Transverse colon (tissue), 4 donors: ENCODE measurements at regions not wholly inside any gene's neighbourhood (a gene's known extent, or its start where the extent isn't known, plus 50 kb on each side); places are given as distances from the start of the nearest gene placed in this dataset.

Source experiments
- DNase-seq: peaks from one replicate; pipeline ENCODE4 v3.0.0-alpha.2; 2019
- H3K27ac ChIP-seq, 4 donors: fragments of 200-600 bp; sonication (generic); 2 replicates each; pipeline ENCODE4 v1.5.1; 2016 to 2018; ENCODE audit warnings: inconsistent platforms in 4 of 4
- H3K27me3 ChIP-seq: fragments of 200-600 bp; sonication (generic); 2 replicates; pipeline ENCODE4 v1.5.1; 2017; ENCODE audit warnings: inconsistent platforms
- H3K36me3 ChIP-seq, 4 donors: fragments of 200-600 bp; sonication (generic); 2 replicates each; pipeline ENCODE4 v1.5.1; 2017 to 2019; ENCODE audit warnings: inconsistent platforms in 4 of 4
- H3K4me1 ChIP-seq, 4 donors: fragments of 200-600 bp; sonication (generic); 2 replicates each; pipeline ENCODE4 v1.5.1; 2017 to 2020; ENCODE audit warnings: inconsistent platforms in 4 of 4
- H3K4me3 ChIP-seq, 4 donors: fragments of 200-600 bp; sonication (generic); 1 replicate in 1 of 4; 2 replicates in 3 of 4; pipeline versions ENCODE4 v1.5.1 to v1.6.1; 2017 to 2019; ENCODE audit warnings: inconsistent platforms in 4 of 4
- H3K9me3 ChIP-seq, 2 donors: fragments of 200-600 bp; sonication (generic); 2 replicates each; pipeline ENCODE4 v1.5.1; 2017 to 2019; ENCODE audit warnings: inconsistent platforms in 2 of 2
- EP300 ChIP-seq: sonication (generic); formaldehyde crosslinking; IDR thresholded peaks from one replicate; pipeline ENCODE4 v1.6.1; 2017; ENCODE audit warnings: antibody characterized with exemption, low read depth
- POLR2A ChIP-seq: fragments of 450-650 bp; IDR thresholded peaks from one replicate; pipeline ENCODE4 v1.6.1; 2016; ENCODE audit warnings: antibody characterized with exemption, mild to moderate bottlenecking, moderate library complexity
- POLR2AphosphoS5 ChIP-seq, 3 donors: sonication (generic); formaldehyde crosslinking; IDR thresholded peaks; one replicate each; pipeline ENCODE4 v1.6.1; 2016; ENCODE audit warnings: antibody characterized with exemption in 3 of 3
- WGBS, 2 donors: methylation state at CpG; one replicate each; pipeline ENCODE4 v1.1.5; 2018; ENCODE audit warnings: low coverage in 1 of 2; 5-methylcytosine and 5-hydroxymethylcytosine counted together
- in situ Hi-C, 4 donors: fragments of 200-750 bp; cut with MboI; loops; one replicate each; pipeline versions ENCODE4 v1.15.0 to v1.15.1; 2017; ENCODE audit warnings: low sequenced_read_pairs in 3 of 4, low pct_ligation_motif_present in 1 of 4, low pct_unique_long_range_greater_than_20kb in 1 of 4
- intact Hi-C: fragments of 100-400 bp; cut with DNase I; formaldehyde crosslinking; loops from one replicate; pipeline ENCODE4 v1.15.1; 2023; ENCODE audit warnings: low total_unique reads
- TF ChIP-seq, protein P1 (sequence below), 5 experiments: fragments of 200-600 bp in 3 of 5; fragments of 450-650 bp in 2 of 5; sonication (generic) in 3 of 5; IDR thresholded peaks; 1 replicate in 2 of 5; 2 replicates in 3 of 5; pipeline ENCODE4 v1.5.1; 2016 to 2017; ENCODE audit warnings: antibody characterized with exemption in 5 of 5, inconsistent platforms in 3 of 5, mild to moderate bottlenecking in 2 of 5, moderate library complexity in 1 of 5

GRCh38 chr3:168161696-168162095 lies 66.0 kb upstream of the GOLIM4 start:
- Histone ChIP-seq H3K27me3 (no peaks in the 10 kb centered on the region), H3K9me3 (no peaks in the 10 kb centered on the region), H3K27ac (peak overlapping the region in 3 of 4 donors; percentile 12 to 62 (median 52)), H3K4me3 (no peak overlapping the region), H3K4me1 (peaks cover 0 to 5% (median 4%) of the 10 kb centered on the region in 4 donors), H3K36me3 (no peaks in the 10 kb centered on the region)
- intact Hi-C loops = loop anchor here (10.0 kb wide), 1 partner anchor 67 kb away; the partner anchor contains the start of gene GOLIM4
- WGBS, 2 donors = 71 to 72% methylated on average over 4 of the region's 4 CpGs
- no peak for DNase-seq
- TF ChIP-seq POLR2AphosphoS5 (IDR thresholded peaks at IDR 0.05) (peak in 1 of 3 donors; percentile 4), EP300 (no peak)
- in situ Hi-C loops = loop anchor here (5.0 to 25.0 kb wide), 3 partner anchors 109 to 224 kb away; no protein-coding TSS in a partner anchor

- H3K9me3 ChIP-seq = no peaks in the 10 kb centered on the region
- H3K4me1 ChIP-seq = no peaks in the 10 kb centered on the region
- DNase-seq = no peak
- no peak for TF ChIP-seq EP300
- intact Hi-C loops (no loop called here), in situ Hi-C loops (loop anchor here in 2 of 4 donors (25.0 kb wide), 1 partner anchor 221 kb away; no protein-coding TSS in a partner anchor)
- H3K27ac ChIP-seq = no peak overlapping the region
- WGBS, 2 donors = 93 to 97% methylated on average over 2 of the region's 2 CpGs
- no peaks in the 10 kb centered on the region for H3K27me3 ChIP-seq
- no peak overlapping the region for H3K4me3 ChIP-seq
- H3K36me3 ChIP-seq = no peaks in the 10 kb centered on the region
These were observed 62.2 kb upstream of the GOLIM4 start for GRCh38 chr3:168157903-168158302.

- Histone ChIP-seq H3K9me3 (peaks cover 2 to 4% of the 10 kb centered on the region in 2 donors), H3K27me3 (no peaks in the 10 kb centered on the region), H3K4me1 (no peaks in the 10 kb centered on the region), H3K27ac (no peak overlapping the region), H3K4me3 (no peak overlapping the region), H3K36me3 (no peaks in the 10 kb centered on the region)
- DNase-seq = no peak
- in situ Hi-C loops = loop anchor here in 2 of 4 donors (25.0 kb wide), 1 partner anchor 220 kb away; no protein-coding TSS in a partner anchor
- intact Hi-C loops = no loop called here
- 60 to 79% methylated on average over 2 of the region's 2 CpGs for WGBS, 2 donors
- no peak for TF ChIP-seq POLR2A
These were observed 61.5 kb upstream of the GOLIM4 start for GRCh38 chr3:168157099-168157700.

DNA sequence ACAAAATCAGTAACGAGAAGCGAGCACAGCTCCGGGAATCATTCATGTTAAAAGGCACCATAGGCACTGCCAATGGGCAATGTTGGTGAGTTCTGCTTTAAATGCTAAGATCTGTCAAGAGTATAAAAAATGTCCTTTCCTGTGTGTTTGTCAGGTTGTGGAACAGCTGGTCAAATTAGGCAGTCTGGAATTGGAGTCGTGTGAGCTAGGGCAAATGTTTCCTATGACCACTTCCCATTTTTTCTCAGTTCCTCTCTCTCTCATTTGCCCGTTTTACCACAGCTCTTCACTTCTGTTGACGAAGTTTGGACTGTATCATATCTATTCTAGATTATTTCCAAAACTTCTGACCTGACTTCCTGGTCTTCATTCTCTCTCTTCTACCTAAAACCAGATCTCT lies 60.8 kb upstream of the GOLIM4 start:
- in situ Hi-C loops = loop anchor here in 2 of 4 donors (25.0 kb wide), 1 partner anchor 219 kb away; no protein-coding TSS in a partner anchor
- TF ChIP-seq POLR2A (no peak), EP300 (no peak), POLR2AphosphoS5 (IDR thresholded peaks at IDR 0.05) (no peak)
- TF ChIP-seq, protein P1, sequence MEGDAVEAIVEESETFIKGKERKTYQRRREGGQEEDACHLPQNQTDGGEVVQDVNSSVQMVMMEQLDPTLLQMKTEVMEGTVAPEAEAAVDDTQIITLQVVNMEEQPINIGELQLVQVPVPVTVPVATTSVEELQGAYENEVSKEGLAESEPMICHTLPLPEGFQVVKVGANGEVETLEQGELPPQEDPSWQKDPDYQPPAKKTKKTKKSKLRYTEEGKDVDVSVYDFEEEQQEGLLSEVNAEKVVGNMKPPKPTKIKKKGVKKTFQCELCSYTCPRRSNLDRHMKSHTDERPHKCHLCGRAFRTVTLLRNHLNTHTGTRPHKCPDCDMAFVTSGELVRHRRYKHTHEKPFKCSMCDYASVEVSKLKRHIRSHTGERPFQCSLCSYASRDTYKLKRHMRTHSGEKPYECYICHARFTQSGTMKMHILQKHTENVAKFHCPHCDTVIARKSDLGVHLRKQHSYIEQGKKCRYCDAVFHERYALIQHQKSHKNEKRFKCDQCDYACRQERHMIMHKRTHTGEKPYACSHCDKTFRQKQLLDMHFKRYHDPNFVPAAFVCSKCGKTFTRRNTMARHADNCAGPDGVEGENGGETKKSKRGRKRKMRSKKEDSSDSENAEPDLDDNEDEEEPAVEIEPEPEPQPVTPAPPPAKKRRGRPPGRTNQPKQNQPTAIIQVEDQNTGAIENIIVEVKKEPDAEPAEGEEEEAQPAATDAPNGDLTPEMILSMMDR (IDR thresholded peaks at IDR 0.05) = no peak
- intact Hi-C loops = no loop called here
- Histone ChIP-seq H3K4me3 (no peak overlapping the region), H3K4me1 (no peaks in the 10 kb centered on the region), H3K27ac (no peak overlapping the region), H3K27me3 (no peaks in the 10 kb centered on the region), H3K9me3 (peaks cover 6 to 11% of the 10 kb centered on the region in 2 donors), H3K36me3 (no peaks in the 10 kb centered on the region)
- WGBS, 2 donors = 75 to 98% methylated on average over 3 to 6 of the region's 6 CpGs
- DNase-seq = no peak

DNA sequence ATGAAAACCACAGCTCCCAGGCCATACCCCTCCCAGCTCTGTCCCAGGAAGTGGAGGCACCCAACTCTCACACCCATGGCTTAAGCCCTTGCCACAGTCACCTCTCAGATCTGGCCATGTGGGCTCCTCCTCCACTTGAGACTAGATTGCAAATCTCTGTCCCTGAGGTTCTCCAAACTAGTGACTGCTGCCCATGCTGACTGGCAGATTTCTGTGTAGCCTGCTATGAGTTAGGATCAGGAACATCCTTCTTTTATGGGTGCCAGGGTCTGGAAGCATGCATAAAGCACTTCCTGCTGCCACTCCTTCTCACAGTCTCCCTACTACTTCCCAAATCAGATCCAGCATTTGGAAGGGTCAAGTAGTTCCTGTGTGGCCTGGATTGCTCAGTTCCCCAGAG lies 59.6 kb upstream of the GOLIM4 start:
- Histone ChIP-seq H3K4me1 (no peaks in the 10 kb centered on the region), H3K36me3 (no peaks in the 10 kb centered on the region), H3K27me3 (no peaks in the 10 kb centered on the region), H3K27ac (no peak overlapping the region), H3K4me3 (no peak overlapping the region), H3K9me3 (peaks cover 6 to 12% of the 10 kb centered on the region in 2 donors)
- intact Hi-C loops (no loop called here), in situ Hi-C loops (loop anchor here in 2 of 4 donors (25.0 kb wide), 1 partner anchor 218 kb away; no protein-coding TSS in a partner anchor)
- TF ChIP-seq POLR2A (no peak), EP300 (no peak), POLR2AphosphoS5 (IDR thresholded peaks at IDR 0.05) (no peak)
- TF ChIP-seq, protein P1 (IDR thresholded peaks at IDR 0.05) = no peak
- no peak for DNase-seq
